WTC11 (cell line): ENCODE measurements at regions not wholly inside any gene's neighbourhood (a gene's known extent, or its start where the extent isn't known, plus 50 kb on each side); places are given as distances from the start of the nearest gene placed in this dataset.

Experiments
- ATAC-seq: fragments of 200-7000 bp; cut with Tn5 transposase; 2 replicates; pipeline ENCODE4 v1.10.0; 2021; ENCODE audit warnings: mild to moderate bottlenecking, moderate library complexity
- CTCF ChIA-PET: fragments of 300-600 bp; sonication (Branson Sonifier 250); formaldehyde crosslinking; loops from one replicate; lab custom pipeline; 2021; ENCODE audit warnings: antibody characterized with exemption; lab: Charles Lee
- POLR2A ChIA-PET: fragments of 350-600 bp; sonication (Branson Sonifier 250); formaldehyde crosslinking; loops from one replicate; lab custom pipeline; 2021; ENCODE audit warnings: antibody characterized with exemption; lab: Charles Lee
- DNase-seq: peaks from one replicate; pipeline ENCODE4 v3.0.0; 2021; ENCODE audit warnings: low spot score
- H3K27ac Mint-ChIP-seq: 2 replicates; pipeline ENCODE4 v1.8.0; 2021; ENCODE audit warnings: mixed read lengths
- H3K27me3 Mint-ChIP-seq: 2 replicates; pipeline ENCODE4 v1.8.0; 2021; ENCODE audit warnings: low read depth, mild to moderate bottlenecking, moderate library complexity, mixed read lengths
- H3K36me3 Mint-ChIP-seq: 2 replicates; pipeline ENCODE4 v1.8.0; 2021; ENCODE audit warnings: mixed read lengths
- H3K4me1 Mint-ChIP-seq: 2 replicates; pipeline ENCODE4 v1.8.0; 2022; ENCODE audit warnings: mixed read lengths
- H3K4me3 Mint-ChIP-seq: 2 replicates; pipeline ENCODE4 v1.8.0; 2021; ENCODE audit warnings: mild to moderate bottlenecking, moderate library complexity, mixed read lengths
- H3K9me3 Mint-ChIP-seq: 2 replicates; pipeline ENCODE4 v1.8.0; 2021; ENCODE audit warnings: mixed read lengths
- AR ChIP-seq: fragments of 250-450 bp; sonication (Bioruptor Pico); IDR thresholded peaks from 2 replicates; pipeline ENCODE4 v1.9.0; 2021; ENCODE audit warnings: mild to moderate bottlenecking
- ARID4B ChIP-seq: sonication (generic); formaldehyde crosslinking; IDR thresholded peaks from 2 replicates; pipeline ENCODE4 v1.8.0; 2023; ENCODE audit warnings: missing genetic modification reagents, mild to moderate bottlenecking, borderline replicate concordance
- CBFB ChIP-seq: sonication (generic); formaldehyde crosslinking; IDR thresholded peaks from 2 replicates; pipeline ENCODE4 v1.8.1; 2022; ENCODE audit warnings: mild to moderate bottlenecking, low read depth, missing genetic modification reagents
- CREM ChIP-seq: sonication (generic); formaldehyde crosslinking; IDR thresholded peaks from 2 replicates; pipeline ENCODE4 v1.8.1; 2022; ENCODE audit warnings: mild to moderate bottlenecking, missing genetic modification reagents, moderate library complexity
- E2F5 ChIP-seq: sonication (generic); formaldehyde crosslinking; IDR thresholded peaks from 2 replicates; pipeline ENCODE4 v1.8.1; 2022; ENCODE audit warnings: mild to moderate bottlenecking, moderate library complexity, missing genetic modification reagents
- ELF4 ChIP-seq: sonication (generic); formaldehyde crosslinking; IDR thresholded peaks from 2 replicates; pipeline ENCODE4 v1.8.1; 2022; ENCODE audit warnings: low read depth, mild to moderate bottlenecking, moderate library complexity, missing genetic modification reagents
- FOXJ3 ChIP-seq: sonication (generic); formaldehyde crosslinking; IDR thresholded peaks from 2 replicates; pipeline ENCODE4 v1.9.0; 2021; ENCODE audit warnings: missing genetic modification reagents, mild to moderate bottlenecking, borderline replicate concordance
- FOXP1 ChIP-seq: sonication (generic); formaldehyde crosslinking; IDR thresholded peaks from 2 replicates; pipeline ENCODE4 v1.8.0; 2022; ENCODE audit warnings: missing genetic modification reagents, mild to moderate bottlenecking, moderate library complexity, borderline replicate concordance
- FOXP4 ChIP-seq: sonication (generic); formaldehyde crosslinking; IDR thresholded peaks from 2 replicates; pipeline ENCODE4 v1.8.0; 2022; ENCODE audit warnings: mild to moderate bottlenecking, missing genetic modification reagents
- KAT7 ChIP-seq: sonication (generic); formaldehyde crosslinking; IDR thresholded peaks from 2 replicates; pipeline ENCODE4 v1.8.1; 2023; ENCODE audit warnings: missing genetic modification reagents, mild to moderate bottlenecking, borderline replicate concordance
- MAX ChIP-seq: sonication (generic); formaldehyde crosslinking; IDR thresholded peaks from 2 replicates; pipeline ENCODE4 v1.8.0; 2022; ENCODE audit warnings: mild to moderate bottlenecking, missing genetic modification reagents
- MYBL2 ChIP-seq: sonication (generic); formaldehyde crosslinking; IDR thresholded peaks from 2 replicates; pipeline ENCODE4 v1.8.1; 2023; ENCODE audit warnings: mild to moderate bottlenecking, moderate library complexity, missing genetic modification reagents
- NFE2L1 ChIP-seq: sonication (generic); formaldehyde crosslinking; IDR thresholded peaks from 2 replicates; pipeline ENCODE4 v1.8.1; 2023; ENCODE audit warnings: missing genetic modification reagents
- NR2C2 ChIP-seq: sonication (generic); formaldehyde crosslinking; IDR thresholded peaks from 2 replicates; pipeline ENCODE4 v1.8.0; 2022; ENCODE audit warnings: mild to moderate bottlenecking, missing genetic modification reagents
- NR3C1 ChIP-seq: sonication (generic); formaldehyde crosslinking; conservative IDR thresholded peaks from 2 replicates; pipeline ENCODE4 v1.8.1; 2023; ENCODE audit warnings: low read depth, mild to moderate bottlenecking, missing genetic modification reagents
- PRRX2 ChIP-seq: fragments of 250-450 bp; sonication (Bioruptor Pico); IDR thresholded peaks from 2 replicates; pipeline ENCODE4 v1.8.0; 2021; ENCODE audit warnings: mild to moderate bottlenecking
- TEAD1 ChIP-seq: sonication (generic); formaldehyde crosslinking; IDR thresholded peaks from 2 replicates; pipeline ENCODE4 v1.8.0; 2022; ENCODE audit warnings: mild to moderate bottlenecking, missing genetic modification reagents
- TP53 ChIP-seq: sonication (generic); formaldehyde crosslinking; IDR thresholded peaks from 2 replicates; pipeline ENCODE4 v1.8.1; 2023; ENCODE audit warnings: mild to moderate bottlenecking, missing genetic modification reagents
- USF2 ChIP-seq: sonication (generic); formaldehyde crosslinking; IDR thresholded peaks from 2 replicates; pipeline ENCODE4 v1.8.1; 2023; ENCODE audit warnings: mild to moderate bottlenecking, missing genetic modification reagents, moderate library complexity
- ZNF121 ChIP-seq: sonication (generic); formaldehyde crosslinking; IDR thresholded peaks from 2 replicates; pipeline ENCODE4 v1.8.0; 2023; ENCODE audit warnings: missing genetic modification reagents
- ZNF317 ChIP-seq: sonication (generic); formaldehyde crosslinking; IDR thresholded peaks from 2 replicates; pipeline ENCODE4 v1.8.1; 2023; ENCODE audit warnings: low read depth, mild to moderate bottlenecking, moderate library complexity, missing genetic modification reagents, borderline replicate concordance
- ZNF512 ChIP-seq: sonication (generic); formaldehyde crosslinking; IDR thresholded peaks from 2 replicates; pipeline ENCODE4 v1.8.1; 2022; ENCODE audit warnings: missing genetic modification reagents, borderline replicate concordance

- Mint-ChIP-seq H3K27me3 (no peaks in the 10 kb centered on the region), H3K9me3 (no peaks in the 10 kb centered on the region; the same call in 1 of the 2 replicates), H3K4me3 (no peak overlapping the region), H3K27ac (no peak overlapping the region), H3K4me1 (peaks cover 3% of the 10 kb centered on the region), H3K36me3 (no peaks in the 10 kb centered on the region)
- ATAC-seq (no peak), DNase-seq (no peak)
- POLR2A ChIA-PET = no interaction called here
- CTCF ChIA-PET = no interaction called here
- no peak for TF ChIP-seq MAX
- TF ChIP-seq E2F5 (CRISPR knock-in tag) = no peak
- TF ChIP-seq FOXP4 (CRISPR knock-in tag) = no peak
- TF ChIP-seq ZNF317 (CRISPR knock-in tag) = no peak
- no peak for TF ChIP-seq TEAD1 (CRISPR knock-in tag)
- no peak for TF ChIP-seq CBFB (CRISPR knock-in tag)
- TF ChIP-seq CREM (CRISPR knock-in tag) = no peak
- no peak for TF ChIP-seq NR2C2 (CRISPR knock-in tag)
- no peak for TF ChIP-seq ZNF121 (CRISPR knock-in tag)
- no peak for TF ChIP-seq FOXJ3 (CRISPR knock-in tag)
- no peak for TF ChIP-seq FOXP1 (CRISPR knock-in tag)
- TF ChIP-seq KAT7 (CRISPR knock-in tag) = no peak
- TF ChIP-seq ARID4B = no peak
- TF ChIP-seq NR3C1 (CRISPR knock-in tag) = no peak
- TF ChIP-seq MYBL2 (CRISPR knock-in tag) = no peak
- no peak for TF ChIP-seq ELF4 (CRISPR knock-in tag)
- TF ChIP-seq ZNF512 (CRISPR knock-in tag) = no peak
- TF ChIP-seq PRRX2 (CRISPR knock-in tag) = no peak
Observed at GRCh38 chr4:157977086-157977485, 195.7 kb downstream of the GASK1B start.

- CTCF ChIA-PET = no interaction called here
- no peak for ATAC-seq
- no peak for TF ChIP-seq FOXJ3 (CRISPR knock-in tag)
- no peak for TF ChIP-seq NR3C1 (CRISPR knock-in tag)
- TF ChIP-seq USF2 (CRISPR knock-in tag) = no peak
- no peak for TF ChIP-seq TP53
- no peak for TF ChIP-seq PRRX2 (CRISPR knock-in tag)
- no peak for TF ChIP-seq NFE2L1 (CRISPR knock-in tag)
- no peak for TF ChIP-seq AR (CRISPR knock-in tag)
Observed at GRCh38 chr4:157973297-157973696, 199.5 kb downstream of the GASK1B start.

More at GRCh38 chr4:157973297-157973696, 199.5 kb downstream of the GASK1B start:
- Mint-ChIP-seq H3K27ac (no peak overlapping the region), H3K4me3 (no peak overlapping the region), H3K27me3 (no peaks in the 10 kb centered on the region), H3K36me3 (no peaks in the 10 kb centered on the region), H3K9me3 (peaks cover 4% of the 10 kb centered on the region; the same call in 1 of the 2 replicates), H3K4me1 (no peaks in the 10 kb centered on the region)
- DNase-seq = no peak
- POLR2A ChIA-PET = no interaction called here
